ENCODE measurements at regions not wholly inside any gene's neighbourhood (a gene's known extent, or its start where the extent isn't known, plus 50 kb on each side); places are given as distances from the start of the nearest gene placed in this dataset.

DNA sequence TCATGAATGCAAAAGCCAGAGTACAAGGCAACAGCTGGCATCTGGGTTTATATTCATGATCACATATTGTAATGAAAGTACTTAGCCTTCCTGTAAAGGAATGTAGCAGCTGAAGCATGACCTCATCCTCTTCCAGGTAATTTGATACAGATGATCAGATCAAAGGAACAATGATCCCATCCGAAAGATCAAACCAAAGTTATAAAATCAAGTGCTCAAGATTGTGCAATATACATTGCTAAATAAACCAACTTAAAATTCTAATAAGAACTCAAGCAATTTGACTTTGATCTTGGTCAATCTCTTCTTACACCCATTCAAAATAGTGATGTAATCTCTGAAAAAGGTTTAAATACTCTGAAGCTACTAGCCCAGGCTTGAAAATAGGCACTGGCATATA lies 113.1 kb upstream of the INPP4B start:
- TF ChIP-seq, protein P1, sequence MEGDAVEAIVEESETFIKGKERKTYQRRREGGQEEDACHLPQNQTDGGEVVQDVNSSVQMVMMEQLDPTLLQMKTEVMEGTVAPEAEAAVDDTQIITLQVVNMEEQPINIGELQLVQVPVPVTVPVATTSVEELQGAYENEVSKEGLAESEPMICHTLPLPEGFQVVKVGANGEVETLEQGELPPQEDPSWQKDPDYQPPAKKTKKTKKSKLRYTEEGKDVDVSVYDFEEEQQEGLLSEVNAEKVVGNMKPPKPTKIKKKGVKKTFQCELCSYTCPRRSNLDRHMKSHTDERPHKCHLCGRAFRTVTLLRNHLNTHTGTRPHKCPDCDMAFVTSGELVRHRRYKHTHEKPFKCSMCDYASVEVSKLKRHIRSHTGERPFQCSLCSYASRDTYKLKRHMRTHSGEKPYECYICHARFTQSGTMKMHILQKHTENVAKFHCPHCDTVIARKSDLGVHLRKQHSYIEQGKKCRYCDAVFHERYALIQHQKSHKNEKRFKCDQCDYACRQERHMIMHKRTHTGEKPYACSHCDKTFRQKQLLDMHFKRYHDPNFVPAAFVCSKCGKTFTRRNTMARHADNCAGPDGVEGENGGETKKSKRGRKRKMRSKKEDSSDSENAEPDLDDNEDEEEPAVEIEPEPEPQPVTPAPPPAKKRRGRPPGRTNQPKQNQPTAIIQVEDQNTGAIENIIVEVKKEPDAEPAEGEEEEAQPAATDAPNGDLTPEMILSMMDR (IDR thresholded peaks at IDR 0.05), result no peak
- TF ChIP-seq POLR2A (IDR thresholded peaks at IDR 0.05), result no peak
